ENCODE measurements at regions not wholly inside any gene's neighbourhood (a gene's known extent, or its start where the extent isn't known, plus 50 kb on each side); places are given as distances from the start of the nearest gene placed in this dataset.
A peak's percentile ranks its signal among the peaks of the same experiment; 100 is the strongest.

DNA sequence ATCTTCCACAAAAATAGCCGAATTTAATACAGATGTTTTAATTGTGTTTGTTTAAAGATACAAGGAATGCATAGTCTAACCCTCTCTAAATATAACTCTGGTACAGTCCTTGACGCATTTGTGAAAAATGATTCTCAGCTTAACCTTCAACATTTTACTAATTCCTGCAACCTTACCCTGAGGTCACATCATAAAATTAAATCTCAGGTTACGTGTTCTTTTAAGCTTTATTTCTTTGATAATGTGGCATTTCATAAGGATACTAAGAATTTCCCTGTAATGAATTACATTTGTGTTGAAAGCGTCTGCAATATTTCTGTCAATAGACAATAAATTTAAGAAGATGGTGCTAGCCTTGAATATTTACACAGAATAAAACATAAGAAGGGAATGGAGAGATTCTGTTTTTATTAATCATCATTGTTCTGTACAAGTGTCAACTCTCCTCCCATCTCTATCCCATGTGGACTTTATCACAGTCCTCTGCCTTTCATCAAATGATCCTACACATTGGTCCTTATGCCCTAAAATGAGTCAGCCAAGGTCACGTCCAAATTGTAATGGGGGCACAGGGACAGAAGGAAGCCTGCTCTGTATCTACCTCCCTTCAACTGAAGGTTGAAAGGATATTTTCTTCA lies 769.3 kb upstream of the FLRT2 start:
- TF ChIP-seq, protein P1, sequence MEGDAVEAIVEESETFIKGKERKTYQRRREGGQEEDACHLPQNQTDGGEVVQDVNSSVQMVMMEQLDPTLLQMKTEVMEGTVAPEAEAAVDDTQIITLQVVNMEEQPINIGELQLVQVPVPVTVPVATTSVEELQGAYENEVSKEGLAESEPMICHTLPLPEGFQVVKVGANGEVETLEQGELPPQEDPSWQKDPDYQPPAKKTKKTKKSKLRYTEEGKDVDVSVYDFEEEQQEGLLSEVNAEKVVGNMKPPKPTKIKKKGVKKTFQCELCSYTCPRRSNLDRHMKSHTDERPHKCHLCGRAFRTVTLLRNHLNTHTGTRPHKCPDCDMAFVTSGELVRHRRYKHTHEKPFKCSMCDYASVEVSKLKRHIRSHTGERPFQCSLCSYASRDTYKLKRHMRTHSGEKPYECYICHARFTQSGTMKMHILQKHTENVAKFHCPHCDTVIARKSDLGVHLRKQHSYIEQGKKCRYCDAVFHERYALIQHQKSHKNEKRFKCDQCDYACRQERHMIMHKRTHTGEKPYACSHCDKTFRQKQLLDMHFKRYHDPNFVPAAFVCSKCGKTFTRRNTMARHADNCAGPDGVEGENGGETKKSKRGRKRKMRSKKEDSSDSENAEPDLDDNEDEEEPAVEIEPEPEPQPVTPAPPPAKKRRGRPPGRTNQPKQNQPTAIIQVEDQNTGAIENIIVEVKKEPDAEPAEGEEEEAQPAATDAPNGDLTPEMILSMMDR (IDR thresholded peaks at IDR 0.05; ENCODE audit: insufficient read depth, low read depth, low read length, missing control alignments): no peak
- H3K4me3 ChIP-seq (ENCODE audit: low read length): no peak overlapping the region
- no peak for DNase-seq (ENCODE audit: low read depth)

DNA sequence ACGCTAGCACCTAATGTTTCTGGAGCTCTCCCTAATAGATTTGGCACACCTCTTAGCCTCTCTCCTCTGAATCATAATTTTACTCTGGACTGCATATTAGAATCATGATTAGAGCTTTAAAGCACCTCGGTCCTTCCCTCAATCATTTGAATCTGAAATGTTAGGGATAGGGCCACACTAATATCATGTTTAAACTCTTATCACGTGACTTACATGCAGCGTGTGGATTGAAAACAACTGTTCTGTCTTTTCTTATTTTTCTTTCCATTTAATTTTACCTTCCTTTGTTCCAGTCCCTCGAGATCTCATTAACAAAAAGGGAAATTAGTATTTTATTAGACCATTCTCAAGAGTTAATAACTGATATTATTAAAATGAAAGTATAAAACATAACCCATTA lies 762.5 kb upstream of the FLRT2 start:
- H3K4me3 ChIP-seq (ENCODE audit: low read length): no peak overlapping the region
- TF ChIP-seq, protein P1 (IDR thresholded peaks at IDR 0.05; ENCODE audit: insufficient read depth, low read depth, low read length, missing control alignments): no peak
- no peak for DNase-seq (ENCODE audit: low read depth)

DNA sequence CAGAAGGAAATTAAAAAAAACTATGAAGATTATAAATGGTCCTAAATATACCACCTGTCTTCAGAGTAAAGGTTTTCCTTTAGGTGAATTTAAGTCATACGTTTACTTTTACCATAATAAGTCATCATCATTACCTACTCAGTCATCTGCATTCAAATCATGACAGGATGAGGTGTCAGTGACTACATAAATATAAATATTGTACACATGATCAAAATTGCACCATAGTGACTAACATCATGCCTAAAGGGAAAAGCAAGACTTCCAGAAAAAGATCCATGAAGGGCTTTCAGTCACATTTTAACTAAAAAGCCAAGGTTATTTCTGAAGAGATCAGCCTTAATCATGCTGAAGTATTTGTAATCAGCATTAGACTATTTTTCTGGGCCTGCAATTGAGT lies 759.9 kb upstream of the FLRT2 start:
- TF ChIP-seq, protein P1 (IDR thresholded peaks at IDR 0.05; ENCODE audit: insufficient read depth, low read depth, low read length, missing control alignments): no peak
- peak; percentile 83 for DNase-seq (ENCODE audit: low read depth)
- no peak overlapping the region for H3K4me3 ChIP-seq (ENCODE audit: low read length)

DNA sequence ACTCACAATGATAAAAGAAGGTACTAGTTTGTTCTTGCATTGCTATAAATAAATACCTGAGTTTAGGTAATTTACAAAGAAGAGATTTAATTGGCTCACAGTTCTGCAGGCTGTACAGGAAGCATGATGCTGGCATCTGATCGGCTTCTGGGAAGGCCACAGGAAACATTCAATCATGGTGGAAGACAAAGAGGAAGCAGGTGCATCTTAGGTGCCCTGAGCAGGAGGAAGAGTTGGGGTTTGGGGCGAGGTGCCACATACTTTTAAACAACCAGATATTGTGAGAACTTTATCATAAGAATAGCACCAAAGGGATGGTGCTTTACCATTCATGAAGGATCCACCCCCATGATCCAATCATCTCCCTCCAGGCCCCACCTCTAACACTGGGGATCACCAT lies 752.6 kb upstream of the FLRT2 start:
- no peak for DNase-seq (ENCODE audit: low read depth)
- TF ChIP-seq, protein P1 (IDR thresholded peaks at IDR 0.05; ENCODE audit: insufficient read depth, low read depth, low read length, missing control alignments): no peak
- H3K4me3 ChIP-seq (ENCODE audit: low read length): no peak overlapping the region

DNA sequence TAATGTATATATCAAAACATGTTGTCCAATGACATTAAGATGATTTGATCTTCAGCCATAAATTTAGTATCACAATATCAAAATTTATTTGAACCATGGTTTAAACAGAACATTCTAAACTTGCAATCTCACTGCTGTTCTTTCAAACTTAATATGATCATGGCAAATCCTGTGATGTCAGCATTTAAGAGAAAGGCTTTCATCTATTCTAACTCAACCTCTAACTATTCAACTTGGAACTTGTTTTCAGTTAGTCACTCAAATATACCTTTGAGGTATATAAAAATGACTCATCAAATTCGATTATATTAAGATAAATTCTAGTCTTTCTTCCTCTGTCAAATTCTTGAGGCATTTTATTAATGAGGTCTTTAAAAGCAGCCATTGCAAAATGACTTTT lies 747.0 kb upstream of the FLRT2 start:
- no peak overlapping the region for H3K4me3 ChIP-seq (ENCODE audit: low read length)
- peak; percentile 4 for DNase-seq (ENCODE audit: low read depth)
- TF ChIP-seq, protein P1 (IDR thresholded peaks at IDR 0.05; ENCODE audit: insufficient read depth, low read depth, low read length, missing control alignments): no peak

DNA sequence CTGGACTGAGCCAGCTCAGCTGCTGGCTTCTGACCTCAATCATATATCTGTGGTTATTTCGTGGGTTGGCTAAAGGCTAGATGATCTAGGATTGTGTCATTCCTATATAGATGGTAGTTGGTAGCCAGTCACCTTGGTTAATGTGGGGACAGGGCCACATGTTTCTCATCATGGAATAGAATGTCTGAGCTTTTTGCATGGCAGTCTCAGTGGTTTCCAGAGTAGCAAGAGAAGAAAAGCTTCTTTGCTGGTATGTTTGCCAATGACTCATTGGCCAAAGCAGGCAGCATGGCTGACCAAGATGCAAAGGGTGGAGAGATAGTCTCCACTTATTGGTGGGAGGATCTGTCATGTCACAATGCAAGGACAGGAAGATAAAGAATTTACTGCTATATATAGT lies 746.4 kb upstream of the FLRT2 start:
- DNase-seq (ENCODE audit: low read depth): peak; percentile 5
- TF ChIP-seq, protein P1 (IDR thresholded peaks at IDR 0.05; ENCODE audit: insufficient read depth, low read depth, low read length, missing control alignments): no peak
- no peak overlapping the region for H3K4me3 ChIP-seq (ENCODE audit: low read length)

DNA sequence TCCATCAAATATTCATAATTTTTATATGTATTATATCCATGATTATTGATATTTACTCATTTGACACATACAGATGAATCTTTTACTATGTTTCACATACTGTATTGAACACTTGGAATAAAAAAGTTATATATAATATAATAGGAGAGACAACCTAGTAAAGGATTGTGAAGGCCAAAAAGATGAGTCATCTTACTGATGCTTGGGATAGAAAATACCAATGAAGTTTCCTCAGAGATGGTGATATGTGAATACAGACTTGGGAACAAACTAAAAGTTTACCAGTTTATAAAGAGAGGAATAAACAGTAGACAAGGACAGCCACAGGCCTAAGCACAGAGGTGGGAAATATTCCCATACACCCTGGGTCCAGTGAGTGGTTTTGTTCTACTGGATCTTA lies 743.9 kb upstream of the FLRT2 start:
- TF ChIP-seq, protein P1 (IDR thresholded peaks at IDR 0.05; ENCODE audit: insufficient read depth, low read depth, low read length, missing control alignments): no peak
- peak; percentile 9 for DNase-seq (ENCODE audit: low read depth)
- H3K4me3 ChIP-seq (ENCODE audit: low read length): no peak overlapping the region
